Kidney capillary endothelial cell (primary cell): ENCODE measurements at regions not wholly inside any gene's neighbourhood (a gene's known extent, or its start where the extent isn't known, plus 50 kb on each side); places are given as distances from the start of the nearest gene placed in this dataset.

ENCODE experiments used
- DNase-seq: peaks from one replicate; pipeline ENCODE4 v3.0.0-alpha.2; 2018; ENCODE audit warnings: low spot score

GRCh38 chr1:232193451-232193783, 436.5 kb downstream of the SIPA1L2 start:
- no peak for DNase-seq

GRCh38 chr1:232192781-232193450, 437.0 kb downstream of the SIPA1L2 start:
- no peak for DNase-seq

- DNase-seq, result no peak
Measured at GRCh38 chr1:232191560-232191959, 438.4 kb downstream of the SIPA1L2 start.

GRCh38 chr1:232188318-232188717, 441.6 kb downstream of the SIPA1L2 start:
- DNase-seq, result no peak

- DNase-seq, result no peak
Measured at GRCh38 chr1:232186931-232187330, 443.0 kb downstream of the SIPA1L2 start.

GRCh38 chr1:232184561-232185530, 445.1 kb downstream of the SIPA1L2 start:
- no peak for DNase-seq

- DNase-seq, result no peak
Measured at GRCh38 chr1:232183802-232184201, 446.1 kb downstream of the SIPA1L2 start.

GRCh38 chr1:232183266-232183800, 446.6 kb downstream of the SIPA1L2 start:
- DNase-seq, result no peak

GRCh38 chr1:232182236-232182635, 447.7 kb downstream of the SIPA1L2 start:
- DNase-seq, result no peak

GRCh38 chr1:232180779-232181136, 449.2 kb downstream of the SIPA1L2 start:
- no peak for DNase-seq

- DNase-seq, result no peak
Measured at GRCh38 chr1:232179896-232180778, 449.8 kb downstream of the SIPA1L2 start.

GRCh38 chr1:232178191-232178590, 451.7 kb downstream of the SIPA1L2 start:
- DNase-seq, result no peak

- no peak for DNase-seq
Measured at GRCh38 chr1:232177438-232177837, 452.5 kb downstream of the SIPA1L2 start.

- DNase-seq, result no peak
Measured at GRCh38 chr1:232176222-232176621, 453.7 kb downstream of the SIPA1L2 start.

GRCh38 chr1:232174306-232174705, 455.6 kb downstream of the SIPA1L2 start:
- no peak for DNase-seq

- DNase-seq, result no peak
Measured at GRCh38 chr1:232172563-232172962, 457.4 kb downstream of the SIPA1L2 start.

GRCh38 chr1:232170909-232171308, 459.0 kb downstream of the SIPA1L2 start:
- DNase-seq, result no peak

- DNase-seq, result no peak
Measured at GRCh38 chr1:232169436-232169835, 460.5 kb downstream of the SIPA1L2 start.

- no peak for DNase-seq
Measured at GRCh38 chr1:232168508-232168907, 461.4 kb downstream of the SIPA1L2 start.

- DNase-seq, result no peak
Measured at GRCh38 chr1:232166942-232167341, 463.0 kb downstream of the SIPA1L2 start.

GRCh38 chr1:232164078-232164963, 465.6 kb downstream of the SIPA1L2 start:
- DNase-seq, result no peak
